Neural crest cell (in vitro differentiated cells): ENCODE measurements at regions not wholly inside any gene's neighbourhood (a gene's known extent, or its start where the extent isn't known, plus 50 kb on each side); places are given as distances from the start of the nearest gene placed in this dataset.

Experiments used
- DNase-seq: peaks from one replicate; pipeline ENCODE4 v3.0.0; 2021; ENCODE audit warnings: low read depth, mixed read lengths, low spot score
- H3K27ac Mint-ChIP-seq: one replicate; pipeline ENCODE4 v1.8.0; 2021; ENCODE audit warnings: mild to moderate bottlenecking, mixed read lengths; ENCODE audit not compliant: unreplicated experiment
- H3K27me3 Mint-ChIP-seq: 2 replicates; pipeline ENCODE4 v1.8.0; 2021; ENCODE audit warnings: low read depth, mild to moderate bottlenecking, mixed read lengths
- H3K36me3 Mint-ChIP-seq: 2 replicates; pipeline ENCODE4 v1.8.0; 2021; ENCODE audit warnings: low read depth, mild to moderate bottlenecking, mixed read lengths
- H3K4me1 Mint-ChIP-seq: 2 replicates; pipeline ENCODE4 v1.8.0; 2021; ENCODE audit warnings: mixed read lengths
- H3K4me3 Mint-ChIP-seq: one replicate; pipeline ENCODE4 v1.8.0; 2021; ENCODE audit warnings: mild to moderate bottlenecking, mixed read lengths
- H3K9me3 Mint-ChIP-seq: 2 replicates; pipeline ENCODE4 v1.8.0; 2021; ENCODE audit warnings: mixed read lengths
- TF ChIP-seq, protein P1 (sequence below): fragments of 200-600 bp; sonication (generic); conservative IDR thresholded peaks from 2 replicates; pipeline ENCODE4 v1.5.0; 2021; ENCODE audit warnings: antibody characterized with exemption, mild to moderate bottlenecking

DNA sequence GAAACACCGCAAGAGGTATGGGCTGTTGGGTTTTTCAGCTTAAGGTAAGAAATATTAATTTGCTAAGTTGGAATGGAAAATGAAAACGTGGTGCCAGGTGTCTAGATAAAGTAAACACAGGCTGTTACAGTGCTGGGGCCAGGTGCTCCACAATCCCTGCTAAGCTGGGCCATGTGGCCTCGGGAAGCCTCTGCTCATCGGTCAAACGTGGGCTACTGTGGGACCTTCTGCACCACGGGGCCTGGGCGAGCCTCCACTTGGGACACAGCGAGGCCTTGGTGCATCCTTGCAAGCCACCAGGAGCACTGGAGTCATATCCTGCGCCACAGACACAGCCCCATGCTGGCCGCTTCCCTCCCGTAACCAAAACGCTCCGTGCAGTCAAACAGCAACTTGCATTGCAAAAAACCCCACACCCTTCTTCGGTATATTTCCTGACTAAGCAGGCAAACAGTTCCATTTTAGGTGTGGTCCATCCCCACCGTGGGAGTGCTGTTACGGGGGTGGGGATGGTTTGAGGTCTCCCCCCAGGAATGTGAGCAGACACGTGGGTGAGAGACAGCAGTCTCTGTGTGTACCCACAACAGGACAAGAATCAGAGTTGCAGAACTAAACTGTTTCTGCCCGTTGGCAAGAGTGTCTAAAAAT is 96.3 kb upstream of the SOX1 start:
- Mint-ChIP-seq H3K4me3 (no peak overlapping the region), H3K9me3 (peaks cover 7% of the 10 kb centered on the region), H3K4me1 (peaks cover 50% of the 10 kb centered on the region), H3K27ac (no peak overlapping the region), H3K27me3 (peaks cover 14% of the 10 kb centered on the region), H3K36me3 (no peaks in the 10 kb centered on the region)
- DNase-seq: no peak
- TF ChIP-seq, protein P1, sequence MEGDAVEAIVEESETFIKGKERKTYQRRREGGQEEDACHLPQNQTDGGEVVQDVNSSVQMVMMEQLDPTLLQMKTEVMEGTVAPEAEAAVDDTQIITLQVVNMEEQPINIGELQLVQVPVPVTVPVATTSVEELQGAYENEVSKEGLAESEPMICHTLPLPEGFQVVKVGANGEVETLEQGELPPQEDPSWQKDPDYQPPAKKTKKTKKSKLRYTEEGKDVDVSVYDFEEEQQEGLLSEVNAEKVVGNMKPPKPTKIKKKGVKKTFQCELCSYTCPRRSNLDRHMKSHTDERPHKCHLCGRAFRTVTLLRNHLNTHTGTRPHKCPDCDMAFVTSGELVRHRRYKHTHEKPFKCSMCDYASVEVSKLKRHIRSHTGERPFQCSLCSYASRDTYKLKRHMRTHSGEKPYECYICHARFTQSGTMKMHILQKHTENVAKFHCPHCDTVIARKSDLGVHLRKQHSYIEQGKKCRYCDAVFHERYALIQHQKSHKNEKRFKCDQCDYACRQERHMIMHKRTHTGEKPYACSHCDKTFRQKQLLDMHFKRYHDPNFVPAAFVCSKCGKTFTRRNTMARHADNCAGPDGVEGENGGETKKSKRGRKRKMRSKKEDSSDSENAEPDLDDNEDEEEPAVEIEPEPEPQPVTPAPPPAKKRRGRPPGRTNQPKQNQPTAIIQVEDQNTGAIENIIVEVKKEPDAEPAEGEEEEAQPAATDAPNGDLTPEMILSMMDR: no peak

DNA sequence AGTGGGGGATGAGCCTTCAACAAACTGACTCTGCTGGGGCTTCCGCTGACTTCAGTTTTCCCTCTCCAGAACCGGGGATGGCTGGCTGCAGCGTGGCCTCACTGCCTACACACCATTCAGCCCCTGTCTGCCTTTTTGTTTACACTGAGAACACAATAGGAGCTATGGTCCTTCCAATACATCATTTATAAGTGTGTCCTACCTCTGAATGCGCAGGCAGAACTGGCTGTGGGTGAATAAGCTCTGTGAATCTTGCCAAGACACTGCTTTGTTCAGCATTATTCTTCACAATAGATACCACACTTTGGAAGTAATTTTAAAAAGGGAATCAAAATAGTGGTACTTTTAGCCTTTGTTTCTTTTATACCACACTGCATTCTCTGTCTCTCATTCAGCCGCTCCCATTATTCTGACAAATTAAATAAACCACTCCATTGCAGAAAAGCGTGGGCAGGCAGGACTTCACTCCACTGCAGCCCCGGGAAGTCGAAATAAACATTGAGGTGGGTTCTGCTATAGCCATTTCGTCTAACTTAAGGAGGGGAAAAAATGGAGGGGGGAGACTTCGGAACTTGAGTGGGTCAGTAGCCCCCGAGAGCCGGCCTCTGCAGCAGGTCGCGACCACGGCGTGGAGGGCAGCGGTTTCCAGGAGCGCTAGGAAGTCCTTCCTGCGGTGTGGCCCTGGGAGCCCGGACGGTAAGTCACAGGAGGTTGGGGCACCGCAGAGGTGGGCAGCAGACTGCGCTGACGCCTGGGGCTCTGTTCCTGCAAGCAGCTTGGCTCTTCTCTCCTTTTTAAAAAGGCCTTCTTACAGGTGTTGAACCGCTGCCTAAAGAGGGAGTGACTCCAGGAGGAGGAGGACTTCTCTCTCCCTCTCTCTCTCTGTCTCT is 94.8 kb upstream of the SOX1 start:
- DNase-seq: no peak
- Mint-ChIP-seq H3K4me1 (peaks cover 57% of the 10 kb centered on the region), H3K27me3 (peaks cover 14% of the 10 kb centered on the region), H3K4me3 (peak overlapping the region; percentile 75), H3K9me3 (peaks cover 7% of the 10 kb centered on the region), H3K36me3 (no peaks in the 10 kb centered on the region), H3K27ac (no peak overlapping the region)
- TF ChIP-seq, protein P1: no peak

DNA sequence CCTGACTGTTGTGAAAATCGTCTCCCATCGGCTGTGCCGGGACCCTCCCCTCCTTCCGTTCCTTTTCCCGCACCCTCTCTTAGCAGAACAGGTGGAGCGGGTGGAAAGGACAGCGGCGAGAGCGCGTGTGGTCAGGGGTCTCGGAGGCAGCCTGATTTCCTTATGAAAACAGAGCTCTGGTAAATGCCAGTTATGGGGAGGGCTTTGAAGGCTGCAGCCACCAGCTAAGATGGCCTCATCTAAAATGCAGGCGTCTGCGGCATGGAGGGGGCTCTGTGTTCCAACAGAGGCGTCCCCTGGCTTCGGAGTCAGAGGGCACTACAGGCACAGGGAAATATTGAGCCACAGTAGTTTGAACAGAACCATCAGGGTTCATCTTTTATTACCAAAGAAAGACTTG is 93.8 kb upstream of the SOX1 start:
- Mint-ChIP-seq H3K4me3 (peak overlapping the region; percentile 75), H3K36me3 (no peaks in the 10 kb centered on the region), H3K27me3 (peaks cover 14% of the 10 kb centered on the region), H3K4me1 (peaks cover 46% of the 10 kb centered on the region), H3K9me3 (peaks cover 7% of the 10 kb centered on the region), H3K27ac (no peak overlapping the region)
- DNase-seq: no peak
- TF ChIP-seq, protein P1: no peak

DNA sequence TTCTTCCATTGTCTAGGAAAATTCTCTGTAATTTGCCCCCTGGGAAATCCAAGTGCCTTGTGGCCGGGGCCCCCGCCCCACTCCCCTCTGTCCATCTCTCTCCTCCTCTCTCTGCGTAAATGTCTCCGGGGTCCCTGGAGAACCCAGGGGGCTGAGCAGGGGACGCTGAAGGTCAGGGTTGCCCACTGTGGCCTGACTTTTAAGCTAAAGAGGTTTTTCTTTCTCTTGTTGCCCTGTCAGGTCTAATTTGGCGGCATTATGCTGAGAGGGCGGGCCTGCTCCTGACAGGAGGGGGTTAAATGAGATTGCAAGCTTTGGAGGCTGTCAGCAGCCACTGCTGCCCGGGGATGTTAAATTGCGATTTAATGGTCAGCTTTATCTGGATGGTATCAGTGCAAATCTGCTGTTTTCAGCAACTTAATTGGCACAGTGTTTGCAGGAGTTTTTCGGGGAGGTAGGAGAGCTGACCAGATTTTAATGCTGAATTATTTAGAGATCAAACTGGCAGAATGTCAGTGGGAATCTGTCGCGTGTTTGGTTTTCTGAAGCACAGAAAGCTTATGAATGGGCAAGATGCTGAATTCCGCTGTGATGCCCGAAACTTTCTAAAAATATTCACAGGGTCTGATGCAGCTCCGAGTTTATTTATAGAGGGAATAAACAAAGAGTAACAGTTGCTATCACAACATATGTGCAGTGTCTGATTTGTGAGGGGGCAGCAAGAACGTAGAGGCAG is 93.2 kb upstream of the SOX1 start:
- Mint-ChIP-seq H3K4me1 (peaks cover 46% of the 10 kb centered on the region), H3K27me3 (peaks cover 14% of the 10 kb centered on the region), H3K9me3 (peaks cover 7% of the 10 kb centered on the region), H3K27ac (no peak overlapping the region), H3K36me3 (no peaks in the 10 kb centered on the region), H3K4me3 (peak overlapping the region; percentile 60)
- TF ChIP-seq, protein P1: no peak
- no peak for DNase-seq

DNA sequence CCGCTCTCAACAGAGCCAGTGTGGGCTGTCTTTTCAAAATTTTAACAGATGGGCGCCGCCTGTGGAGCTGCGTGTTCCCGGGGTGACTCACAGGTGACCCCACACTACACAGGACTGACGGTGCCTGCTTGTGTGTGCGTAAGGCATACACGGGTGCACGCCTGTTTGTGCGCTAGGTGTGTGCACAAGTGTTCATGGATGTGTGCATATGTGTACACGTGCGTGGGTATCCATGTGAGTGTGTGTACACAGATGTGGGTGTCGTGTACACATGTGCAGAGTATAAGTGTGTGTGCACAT is 92.7 kb upstream of the SOX1 start:
- TF ChIP-seq, protein P1: no peak
- H3K27me3 Mint-ChIP-seq: peaks cover 14% of the 10 kb centered on the region
- H3K9me3 Mint-ChIP-seq: peaks cover 7% of the 10 kb centered on the region
- no peak for DNase-seq
- no peak overlapping the region for H3K27ac Mint-ChIP-seq
- peaks cover 46% of the 10 kb centered on the region for H3K4me1 Mint-ChIP-seq
- H3K4me3 Mint-ChIP-seq: no peak overlapping the region
- H3K36me3 Mint-ChIP-seq: no peaks in the 10 kb centered on the region
